ENCODE measurements at regions not wholly inside any gene's neighbourhood (a gene's known extent, or its start where the extent isn't known, plus 50 kb on each side); places are given as distances from the start of the nearest gene placed in this dataset.

DNA sequence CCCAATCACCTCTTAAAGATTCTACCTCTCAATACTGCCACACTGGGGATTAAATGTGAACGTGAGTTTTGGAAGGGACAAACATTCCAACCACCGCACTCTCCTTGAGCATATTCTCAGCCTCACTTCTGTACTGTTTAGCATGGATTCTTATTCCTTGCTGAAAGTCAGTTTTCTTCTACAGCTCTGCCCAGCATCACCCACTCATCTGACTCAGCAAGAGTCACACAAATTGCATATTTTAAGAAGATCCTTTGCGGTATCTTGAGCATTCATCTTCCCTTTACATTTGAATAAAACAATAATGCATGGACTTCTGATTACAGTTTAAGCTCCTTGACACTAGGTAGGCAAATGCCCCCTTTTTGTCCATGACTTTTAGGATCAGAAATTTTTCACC, 251.6 kb upstream of the MKLN1 start:
- TF ChIP-seq, protein P1, sequence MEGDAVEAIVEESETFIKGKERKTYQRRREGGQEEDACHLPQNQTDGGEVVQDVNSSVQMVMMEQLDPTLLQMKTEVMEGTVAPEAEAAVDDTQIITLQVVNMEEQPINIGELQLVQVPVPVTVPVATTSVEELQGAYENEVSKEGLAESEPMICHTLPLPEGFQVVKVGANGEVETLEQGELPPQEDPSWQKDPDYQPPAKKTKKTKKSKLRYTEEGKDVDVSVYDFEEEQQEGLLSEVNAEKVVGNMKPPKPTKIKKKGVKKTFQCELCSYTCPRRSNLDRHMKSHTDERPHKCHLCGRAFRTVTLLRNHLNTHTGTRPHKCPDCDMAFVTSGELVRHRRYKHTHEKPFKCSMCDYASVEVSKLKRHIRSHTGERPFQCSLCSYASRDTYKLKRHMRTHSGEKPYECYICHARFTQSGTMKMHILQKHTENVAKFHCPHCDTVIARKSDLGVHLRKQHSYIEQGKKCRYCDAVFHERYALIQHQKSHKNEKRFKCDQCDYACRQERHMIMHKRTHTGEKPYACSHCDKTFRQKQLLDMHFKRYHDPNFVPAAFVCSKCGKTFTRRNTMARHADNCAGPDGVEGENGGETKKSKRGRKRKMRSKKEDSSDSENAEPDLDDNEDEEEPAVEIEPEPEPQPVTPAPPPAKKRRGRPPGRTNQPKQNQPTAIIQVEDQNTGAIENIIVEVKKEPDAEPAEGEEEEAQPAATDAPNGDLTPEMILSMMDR (conservative IDR thresholded peaks at IDR 0.05; ENCODE audit: low read depth, low read length), result no peak
- no peak for TF ChIP-seq EZH2 (IDR thresholded peaks at IDR 0.05; ENCODE audit: borderline replicate concordance, low read depth, low read length, poor library complexity, severe bottlenecking)

Measured in A673 (cell line).